ENCODE measurements at regions not wholly inside any gene's neighbourhood (a gene's known extent, or its start where the extent isn't known, plus 50 kb on each side); places are given as distances from the start of the nearest gene placed in this dataset.
"Not testable (repeated sequence)": the region's sequence is repeated elsewhere in the genome, so short reads cannot be mapped to it uniquely, and the experiment has no call there.

GRCh38 chr4:111136438-111136837 lies 513.6 kb upstream of the PITX2 start:
- Histone ChIP-seq H3K4me1 (ENCODE audit: control insufficient read depth in 2 of 2, insufficient read depth in 2 of 2, low read length in 1 of 2) (no peaks in the 10 kb centered on the region), H3K27ac (ENCODE audit: low read depth in 2 of 2, low read length in 1 of 2) (no peak overlapping the region), H3K27me3 (ENCODE audit: control insufficient read depth in 1 of 2, insufficient read depth in 2 of 2, low read length in 2 of 2) (no peaks in the 10 kb centered on the region), H3K36me3 (ENCODE audit: control insufficient read depth in 2 of 2, insufficient read depth in 2 of 2, low read length in 1 of 2) (no peaks in the 10 kb centered on the region), H3K9me3 (ENCODE audit: control insufficient read depth in 2 of 2, insufficient read depth in 1 of 2, low read depth in 1 of 2, low read length in 1 of 2) (peaks cover 0 to 3% of the 10 kb centered on the region in 2 donors), H3K4me3 (ENCODE audit: low read depth in 1 of 2, low read length in 2 of 2) (no peak overlapping the region)
- WGBS, 2 donors = 83 to 88% methylated on average over 1 of the region's 1 CpG

GRCh38 chr4:111136967-111137366 lies 514.1 kb upstream of the PITX2 start:
- Histone ChIP-seq H3K4me1 (ENCODE audit: control insufficient read depth in 2 of 2, insufficient read depth in 2 of 2, low read length in 1 of 2) (no peaks in the 10 kb centered on the region), H3K27me3 (ENCODE audit: control insufficient read depth in 1 of 2, insufficient read depth in 2 of 2, low read length in 2 of 2) (no peaks in the 10 kb centered on the region), H3K4me3 (ENCODE audit: low read depth in 1 of 2, low read length in 2 of 2) (no peak overlapping the region), H3K36me3 (ENCODE audit: control insufficient read depth in 2 of 2, insufficient read depth in 2 of 2, low read length in 1 of 2) (no peaks in the 10 kb centered on the region), H3K27ac (ENCODE audit: low read depth in 2 of 2, low read length in 1 of 2) (no peak overlapping the region), H3K9me3 (ENCODE audit: control insufficient read depth in 2 of 2, insufficient read depth in 1 of 2, low read depth in 1 of 2, low read length in 1 of 2) (peaks cover 0 to 3% of the 10 kb centered on the region in 2 donors)

- Histone ChIP-seq H3K36me3 (ENCODE audit: control insufficient read depth in 2 of 2, insufficient read depth in 2 of 2, low read length in 1 of 2) (no peaks in the 10 kb centered on the region), H3K9me3 (ENCODE audit: control insufficient read depth in 2 of 2, insufficient read depth in 1 of 2, low read depth in 1 of 2, low read length in 1 of 2) (no peaks in the 10 kb centered on the region), H3K4me1 (ENCODE audit: control insufficient read depth in 2 of 2, insufficient read depth in 2 of 2, low read length in 1 of 2) (no peaks in the 10 kb centered on the region), H3K4me3 (ENCODE audit: low read depth in 1 of 2, low read length in 2 of 2) (no peak overlapping the region), H3K27me3 (ENCODE audit: control insufficient read depth in 1 of 2, insufficient read depth in 2 of 2, low read length in 2 of 2) (no peaks in the 10 kb centered on the region), H3K27ac (ENCODE audit: low read depth in 2 of 2, low read length in 1 of 2) (no peak overlapping the region)
Measured at GRCh38 chr4:111143510-111143909, 520.6 kb upstream of the PITX2 start.

GRCh38 chr4:111154934-111155333 lies 532.1 kb upstream of the PITX2 start:
- WGBS, 2 donors = 59 to 71% methylated on average over 6 of the region's 6 CpGs
- no peaks in the 10 kb centered on the region for H3K4me1 ChIP-seq (ENCODE audit: control insufficient read depth in 2 of 2, insufficient read depth in 2 of 2, low read length in 1 of 2)
- H3K36me3 ChIP-seq (ENCODE audit: control insufficient read depth in 2 of 2, insufficient read depth in 2 of 2, low read length in 1 of 2) = no peaks in the 10 kb centered on the region
- no peak overlapping the region for H3K27ac ChIP-seq (ENCODE audit: low read depth in 2 of 2, low read length in 1 of 2)
- H3K27me3 ChIP-seq (ENCODE audit: control insufficient read depth in 1 of 2, insufficient read depth in 2 of 2, low read length in 2 of 2) = no peaks in the 10 kb centered on the region
- H3K4me3 ChIP-seq (ENCODE audit: low read depth in 1 of 2, low read length in 2 of 2) = no peak overlapping the region
- H3K9me3 ChIP-seq (ENCODE audit: control insufficient read depth in 2 of 2, insufficient read depth in 1 of 2, low read depth in 1 of 2, low read length in 1 of 2) = peaks cover 6 to 11% of the 10 kb centered on the region in 2 donors

- H3K9me3 ChIP-seq (ENCODE audit: control insufficient read depth in 2 of 2, insufficient read depth in 1 of 2, low read depth in 1 of 2, low read length in 1 of 2); H3K4me1 ChIP-seq (ENCODE audit: control insufficient read depth in 2 of 2, insufficient read depth in 2 of 2, low read length in 1 of 2); H3K36me3 ChIP-seq (ENCODE audit: control insufficient read depth in 2 of 2, insufficient read depth in 2 of 2, low read length in 1 of 2); H3K4me3 ChIP-seq (ENCODE audit: low read depth in 1 of 2, low read length in 2 of 2); H3K27ac ChIP-seq (ENCODE audit: low read depth in 2 of 2, low read length in 1 of 2); H3K27me3 ChIP-seq (ENCODE audit: control insufficient read depth in 1 of 2, insufficient read depth in 2 of 2, low read length in 2 of 2): not testable (repeated sequence)
- WGBS, 2 donors = 64 to 71% methylated on average over 4 of the region's 4 CpGs
Measured at GRCh38 chr4:111164556-111164955, 541.7 kb upstream of the PITX2 start.

GRCh38 chr4:111174331-111174730 lies 551.5 kb upstream of the PITX2 start:
- H3K27ac ChIP-seq (ENCODE audit: low read depth in 2 of 2, low read length in 1 of 2) = no peak overlapping the region
- H3K27me3 ChIP-seq (ENCODE audit: control insufficient read depth in 1 of 2, insufficient read depth in 2 of 2, low read length in 2 of 2) = no peaks in the 10 kb centered on the region
- H3K36me3 ChIP-seq (ENCODE audit: control insufficient read depth in 2 of 2, insufficient read depth in 2 of 2, low read length in 1 of 2) = no peaks in the 10 kb centered on the region
- no peak overlapping the region for H3K4me3 ChIP-seq (ENCODE audit: low read depth in 1 of 2, low read length in 2 of 2)
- no peaks in the 10 kb centered on the region for H3K4me1 ChIP-seq (ENCODE audit: control insufficient read depth in 2 of 2, insufficient read depth in 2 of 2, low read length in 1 of 2)
- H3K9me3 ChIP-seq (ENCODE audit: control insufficient read depth in 2 of 2, insufficient read depth in 1 of 2, low read depth in 1 of 2, low read length in 1 of 2) = no peaks in the 10 kb centered on the region

DNA sequence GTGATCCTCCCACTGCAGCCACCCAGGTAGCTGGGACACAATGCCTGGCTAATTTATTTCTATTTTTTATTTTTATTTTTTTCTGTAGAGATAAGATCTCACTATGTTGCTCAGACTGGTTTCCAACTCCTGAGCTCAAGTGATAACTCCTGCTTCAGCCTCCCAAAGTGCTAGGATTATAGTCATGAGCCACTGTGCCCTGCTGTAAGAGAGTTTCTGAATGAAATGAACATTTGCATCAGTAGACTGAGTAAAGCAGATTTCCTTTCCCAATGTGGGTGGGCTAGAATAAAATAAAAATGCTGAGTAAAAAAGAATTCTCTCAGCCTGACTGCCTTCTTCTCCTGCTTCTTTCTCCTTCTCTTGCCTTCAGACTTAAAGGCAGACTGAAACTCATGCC lies 555.4 kb upstream of the PITX2 start:
- H3K36me3 ChIP-seq (ENCODE audit: control insufficient read depth in 2 of 2, insufficient read depth in 2 of 2, low read length in 1 of 2) = no peaks in the 10 kb centered on the region
- H3K27ac ChIP-seq (ENCODE audit: low read depth in 2 of 2, low read length in 1 of 2) = no peak overlapping the region
- no peak overlapping the region for H3K4me3 ChIP-seq (ENCODE audit: low read depth in 1 of 2, low read length in 2 of 2)

GRCh38 chr4:111187108-111187507 lies 564.2 kb upstream of the PITX2 start:
- Histone ChIP-seq H3K36me3 (ENCODE audit: control insufficient read depth in 2 of 2, insufficient read depth in 2 of 2, low read length in 1 of 2) (no peaks in the 10 kb centered on the region), H3K27ac (ENCODE audit: low read depth in 2 of 2, low read length in 1 of 2) (no peak overlapping the region), H3K9me3 (ENCODE audit: control insufficient read depth in 2 of 2, insufficient read depth in 1 of 2, low read depth in 1 of 2, low read length in 1 of 2) (peaks cover 0 to 3% of the 10 kb centered on the region in 2 donors), H3K4me1 (ENCODE audit: control insufficient read depth in 2 of 2, insufficient read depth in 2 of 2, low read length in 1 of 2) (no peaks in the 10 kb centered on the region), H3K4me3 (ENCODE audit: low read depth in 1 of 2, low read length in 2 of 2) (no peak overlapping the region), H3K27me3 (ENCODE audit: control insufficient read depth in 1 of 2, insufficient read depth in 2 of 2, low read length in 2 of 2) (no peaks in the 10 kb centered on the region)
- 87 to 91% methylated on average over 2 of the region's 2 CpGs for WGBS, 2 donors

More for the DNA sequence above, 555.4 kb upstream of the PITX2 start:
- Histone ChIP-seq H3K9me3 (ENCODE audit: control insufficient read depth in 2 of 2, insufficient read depth in 1 of 2, low read depth in 1 of 2, low read length in 1 of 2) (peaks cover 0 to 3% of the 10 kb centered on the region in 2 donors), H3K4me1 (ENCODE audit: control insufficient read depth in 2 of 2, insufficient read depth in 2 of 2, low read length in 1 of 2) (no peaks in the 10 kb centered on the region), H3K27me3 (ENCODE audit: control insufficient read depth in 1 of 2, insufficient read depth in 2 of 2, low read length in 2 of 2) (no peaks in the 10 kb centered on the region)

DNA sequence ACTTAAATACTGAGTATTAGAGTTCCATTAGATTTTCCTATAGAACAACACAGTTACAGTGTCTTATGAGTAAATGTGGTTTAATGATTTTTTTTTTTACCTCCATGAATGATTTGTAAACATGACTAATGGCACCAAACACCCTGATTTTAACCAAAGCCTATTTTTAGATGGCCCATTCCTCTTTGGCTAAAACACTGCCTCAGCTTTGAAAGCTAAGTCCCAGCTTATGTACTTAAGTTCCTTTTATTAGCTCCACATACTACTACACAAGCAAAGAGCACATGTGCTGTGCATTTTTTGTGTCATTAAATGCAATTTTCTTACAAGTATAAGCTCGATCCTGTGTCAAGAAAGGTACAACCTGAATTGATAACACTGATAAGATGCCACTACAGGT lies 575.6 kb upstream of the PITX2 start:
- Histone ChIP-seq H3K4me3 (ENCODE audit: low read depth in 1 of 2, low read length in 2 of 2) (no peak overlapping the region), H3K27me3 (ENCODE audit: control insufficient read depth in 1 of 2, insufficient read depth in 2 of 2, low read length in 2 of 2) (no peaks in the 10 kb centered on the region), H3K27ac (ENCODE audit: low read depth in 2 of 2, low read length in 1 of 2) (no peak overlapping the region), H3K9me3 (ENCODE audit: control insufficient read depth in 2 of 2, insufficient read depth in 1 of 2, low read depth in 1 of 2, low read length in 1 of 2) (no peaks in the 10 kb centered on the region), H3K4me1 (ENCODE audit: control insufficient read depth in 2 of 2, insufficient read depth in 2 of 2, low read length in 1 of 2) (no peaks in the 10 kb centered on the region), H3K36me3 (ENCODE audit: control insufficient read depth in 2 of 2, insufficient read depth in 2 of 2, low read length in 1 of 2) (no peaks in the 10 kb centered on the region)
- WGBS, 2 donors = 36 to 47% methylated on average over 1 of the region's 1 CpG

DNA sequence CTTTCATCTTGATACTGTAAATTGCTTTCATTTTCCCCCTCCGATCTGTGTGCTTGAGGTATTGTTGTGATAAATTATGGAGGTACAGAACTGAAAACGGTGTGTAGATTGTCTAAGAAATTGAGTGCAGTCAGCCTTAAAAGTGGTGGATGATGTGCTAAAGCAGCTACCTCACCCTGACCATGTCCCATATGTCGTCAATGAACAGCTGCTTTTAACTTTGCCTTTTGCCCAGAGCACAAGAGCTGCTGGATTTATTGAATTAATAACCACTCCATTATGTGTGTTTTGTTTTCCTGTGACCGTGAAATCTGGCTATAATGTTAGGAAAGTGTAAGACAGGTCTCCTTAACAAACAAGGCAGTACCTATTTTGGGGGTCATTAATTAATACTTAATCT lies 581.9 kb upstream of the PITX2 start:
- H3K27ac ChIP-seq (ENCODE audit: low read depth in 2 of 2, low read length in 1 of 2) = no peak overlapping the region
- 39 to 42% methylated on average over 4 of the region's 4 CpGs for WGBS, 2 donors
- no peaks in the 10 kb centered on the region for H3K27me3 ChIP-seq (ENCODE audit: control insufficient read depth in 1 of 2, insufficient read depth in 2 of 2, low read length in 2 of 2)
- H3K9me3 ChIP-seq (ENCODE audit: control insufficient read depth in 2 of 2, insufficient read depth in 1 of 2, low read depth in 1 of 2, low read length in 1 of 2) = no peaks in the 10 kb centered on the region
- H3K36me3 ChIP-seq (ENCODE audit: control insufficient read depth in 2 of 2, insufficient read depth in 2 of 2, low read length in 1 of 2) = no peaks in the 10 kb centered on the region
- no peak overlapping the region for H3K4me3 ChIP-seq (ENCODE audit: low read depth in 1 of 2, low read length in 2 of 2)
- H3K4me1 ChIP-seq (ENCODE audit: control insufficient read depth in 2 of 2, insufficient read depth in 2 of 2, low read length in 1 of 2) = no peaks in the 10 kb centered on the region
